ENCODE measurements at regions not wholly inside any gene's neighbourhood (a gene's known extent, or its start where the extent isn't known, plus 50 kb on each side); places are given as distances from the start of the nearest gene placed in this dataset.

- TF ChIP-seq POLR2AphosphoS5 (IDR thresholded peaks at IDR 0.05; ENCODE audit: low read depth, low read length): no peak
- no peak for TF ChIP-seq CTCF (IDR thresholded peaks at IDR 0.05)
Observed at GRCh38 chr2:65501836-65502235, 69.4 kb upstream of the SPRED2 start.

All from Panc1 (cell line).